ENCODE measurements at regions not wholly inside any gene's neighbourhood (a gene's known extent, or its start where the extent isn't known, plus 50 kb on each side); places are given as distances from the start of the nearest gene placed in this dataset.

- BruUV-seq (replicated peaks): no TSS peak
Observed at GRCh38 chr4:137333031-137333430, 199.3 kb downstream of the PCDH18 start.

More at GRCh38 chr4:137333031-137333430, 199.3 kb downstream of the PCDH18 start:
- Histone ChIP-seq H3K27ac (ENCODE audit: control insufficient read depth, insufficient read depth) (no peak overlapping the region), H3K36me3 (ENCODE audit: control insufficient read depth in 2 of 2, insufficient read depth in 2 of 2, low read length in 1 of 2) (no peaks in the 10 kb centered on the region), H3K79me2 (ENCODE audit: control insufficient read depth, insufficient read depth, low read length) (no peaks in the 10 kb centered on the region), H2AFZ (ENCODE audit: control insufficient read depth, low read depth, low read length) (no peak overlapping the region), H3K4me2 (ENCODE audit: control insufficient read depth, insufficient read depth) (no peak overlapping the region), H3K9ac (ENCODE audit: control insufficient read depth, insufficient read depth, low read length) (no peak overlapping the region), H3K27me3 (replicated peaks in 1 of 2; ENCODE audit: control insufficient read depth in 2 of 2, insufficient read depth in 2 of 2, low read length in 1 of 2) (no peaks in the 10 kb centered on the region), H3K9me3 (replicated peaks; ENCODE audit: control insufficient read depth, insufficient read depth, low read length) (no peaks in the 10 kb centered on the region), H3K4me3 (no peak overlapping the region), H4K20me1 (ENCODE audit: control insufficient read depth, insufficient read depth) (no peaks in the 10 kb centered on the region), H3K4me1 (ENCODE audit: control insufficient read depth, insufficient read depth, low read length) (no peaks in the 10 kb centered on the region)
- DNase-seq (ENCODE audit: low read depth, low spot score) (no peak), FAIRE-seq (no peak), ATAC-seq (no peak)
- intact Hi-C loops (cut with micrococcal nuclease; ENCODE audit: unreplicated experiment) (no loop called here), in situ Hi-C loops (cut with MboI) (no loop called here)
- ChIA-PET RAD21 (ENCODE audit: unreplicated experiment) (no interaction called here), CTCF (no interaction called here), POLR2A (no interaction called here), SMC1A (ENCODE audit: uncharacterized antibody, unreplicated experiment) (no interaction called here)
- WGBS (ENCODE audit: insufficient coverage, insufficient replicate concordance, low lambda C conversion rate, missing lambda C conversion rate): 20% methylated on average over 1 of the region's 1 CpG
- TF ChIP-seq ZSCAN29 (IDR thresholded peaks at IDR 0.05): no peak
- TF ChIP-seq, protein P1, sequence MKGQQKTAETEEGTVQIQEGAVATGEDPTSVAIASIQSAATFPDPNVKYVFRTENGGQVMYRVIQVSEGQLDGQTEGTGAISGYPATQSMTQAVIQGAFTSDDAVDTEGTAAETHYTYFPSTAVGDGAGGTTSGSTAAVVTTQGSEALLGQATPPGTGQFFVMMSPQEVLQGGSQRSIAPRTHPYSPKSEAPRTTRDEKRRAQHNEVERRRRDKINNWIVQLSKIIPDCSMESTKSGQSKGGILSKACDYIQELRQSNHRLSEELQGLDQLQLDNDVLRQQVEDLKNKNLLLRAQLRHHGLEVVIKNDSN (IDR thresholded peaks at IDR 0.05; ENCODE audit: borderline replicate concordance, extremely low read length, insufficient read depth, low read depth, low read length): no peak
- TF ChIP-seq JUND (IDR thresholded peaks at IDR 0.05; ENCODE audit: low read depth, low read length): no peak
- TF ChIP-seq SIX5 (IDR thresholded peaks at IDR 0.05; ENCODE audit: low read depth, low read length, severe bottlenecking): no peak
- no peak for TF ChIP-seq NFXL1 (IDR thresholded peaks at IDR 0.05; ENCODE audit: borderline replicate concordance)
- TF ChIP-seq, protein P2, sequence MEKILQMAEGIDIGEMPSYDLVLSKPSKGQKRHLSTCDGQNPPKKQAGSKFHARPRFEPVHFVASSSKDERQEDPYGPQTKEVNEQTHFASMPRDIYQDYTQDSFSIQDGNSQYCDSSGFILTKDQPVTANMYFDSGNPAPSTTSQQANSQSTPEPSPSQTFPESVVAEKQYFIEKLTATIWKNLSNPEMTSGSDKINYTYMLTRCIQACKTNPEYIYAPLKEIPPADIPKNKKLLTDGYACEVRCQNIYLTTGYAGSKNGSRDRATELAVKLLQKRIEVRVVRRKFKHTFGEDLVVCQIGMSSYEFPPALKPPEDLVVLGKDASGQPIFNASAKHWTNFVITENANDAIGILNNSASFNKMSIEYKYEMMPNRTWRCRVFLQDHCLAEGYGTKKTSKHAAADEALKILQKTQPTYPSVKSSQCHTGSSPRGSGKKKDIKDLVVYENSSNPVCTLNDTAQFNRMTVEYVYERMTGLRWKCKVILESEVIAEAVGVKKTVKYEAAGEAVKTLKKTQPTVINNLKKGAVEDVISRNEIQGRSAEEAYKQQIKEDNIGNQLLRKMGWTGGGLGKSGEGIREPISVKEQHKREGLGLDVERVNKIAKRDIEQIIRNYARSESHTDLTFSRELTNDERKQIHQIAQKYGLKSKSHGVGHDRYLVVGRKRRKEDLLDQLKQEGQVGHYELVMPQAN (conservative IDR thresholded peaks at IDR 0.05): no peak
- TF ChIP-seq, protein P3, sequence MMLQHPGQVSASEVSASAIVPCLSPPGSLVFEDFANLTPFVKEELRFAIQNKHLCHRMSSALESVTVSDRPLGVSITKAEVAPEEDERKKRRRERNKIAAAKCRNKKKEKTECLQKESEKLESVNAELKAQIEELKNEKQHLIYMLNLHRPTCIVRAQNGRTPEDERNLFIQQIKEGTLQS (IDR thresholded peaks at IDR 0.05; ENCODE audit: borderline replicate concordance, extremely low read depth, low read depth, low read length): no peak
- TF ChIP-seq CEBPB (IDR thresholded peaks at IDR 0.05; ENCODE audit: borderline replicate concordance in 1 of 2, low read depth in 2 of 2, low read length in 2 of 2): no peak
- TF ChIP-seq EP300 (IDR thresholded peaks at IDR 0.05; ENCODE audit: borderline replicate concordance in 1 of 2, control insufficient read depth in 1 of 2, low read depth in 2 of 2, low read length in 2 of 2): no peak
- no peak for TF ChIP-seq CBX5 (IDR thresholded peaks at IDR 0.05; ENCODE audit: low read depth)
- TF ChIP-seq NRF1 (conservative IDR thresholded peaks at IDR 0.05; ENCODE audit: low read depth, low read length): no peak
- no peak for TF ChIP-seq ZNF274 (IDR thresholded peaks at IDR 0.05; ENCODE audit: insufficient read depth, insufficient read length)
- TF ChIP-seq CBX3 (IDR thresholded peaks at IDR 0.05; ENCODE audit: borderline replicate concordance, low read depth): no peak
- TF ChIP-seq, protein P4, sequence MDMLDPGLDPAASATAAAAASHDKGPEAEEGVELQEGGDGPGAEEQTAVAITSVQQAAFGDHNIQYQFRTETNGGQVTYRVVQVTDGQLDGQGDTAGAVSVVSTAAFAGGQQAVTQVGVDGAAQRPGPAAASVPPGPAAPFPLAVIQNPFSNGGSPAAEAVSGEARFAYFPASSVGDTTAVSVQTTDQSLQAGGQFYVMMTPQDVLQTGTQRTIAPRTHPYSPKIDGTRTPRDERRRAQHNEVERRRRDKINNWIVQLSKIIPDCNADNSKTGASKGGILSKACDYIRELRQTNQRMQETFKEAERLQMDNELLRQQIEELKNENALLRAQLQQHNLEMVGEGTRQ (IDR thresholded peaks at IDR 0.05; ENCODE audit: borderline replicate concordance, low read depth, low read length): no peak
